ENCODE measurements at regions not wholly inside any gene's neighbourhood (a gene's known extent, or its start where the extent isn't known, plus 50 kb on each side); places are given as distances from the start of the nearest gene placed in this dataset.
"Not testable (repeated sequence)": the region's sequence is repeated elsewhere in the genome, so short reads cannot be mapped to it uniquely, and the experiment has no call there.

DNA sequence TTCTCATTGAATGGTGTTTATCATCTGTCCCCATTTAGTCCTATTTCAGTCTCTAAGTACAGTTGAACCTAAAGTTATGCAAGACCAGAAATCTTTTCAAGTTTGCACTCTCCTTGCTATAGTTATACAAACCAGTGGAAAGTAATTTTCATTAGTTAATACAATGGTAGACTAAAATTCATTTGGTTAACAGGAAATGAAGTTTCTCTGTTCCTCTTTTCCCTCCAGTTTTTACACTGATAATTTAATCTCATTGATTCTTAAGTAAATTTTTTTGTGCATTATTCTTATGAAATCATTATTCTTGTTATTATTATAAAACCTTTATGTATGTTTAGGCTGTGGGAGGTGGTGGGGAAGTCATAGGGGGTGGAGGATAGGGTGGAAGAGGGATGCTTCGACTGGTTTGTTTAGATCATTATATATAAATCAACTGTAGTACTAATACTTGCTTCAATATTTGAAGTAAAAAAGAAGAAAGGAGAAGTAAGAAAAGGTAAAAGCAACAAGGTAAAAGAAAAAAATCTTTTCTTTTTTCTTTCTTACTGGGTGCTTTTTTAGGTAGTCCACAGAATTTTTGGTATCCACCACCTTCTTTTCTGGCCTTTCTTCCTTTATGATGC lies 104.1 kb downstream of the GPR85 start:
- TF ChIP-seq, protein P1, sequence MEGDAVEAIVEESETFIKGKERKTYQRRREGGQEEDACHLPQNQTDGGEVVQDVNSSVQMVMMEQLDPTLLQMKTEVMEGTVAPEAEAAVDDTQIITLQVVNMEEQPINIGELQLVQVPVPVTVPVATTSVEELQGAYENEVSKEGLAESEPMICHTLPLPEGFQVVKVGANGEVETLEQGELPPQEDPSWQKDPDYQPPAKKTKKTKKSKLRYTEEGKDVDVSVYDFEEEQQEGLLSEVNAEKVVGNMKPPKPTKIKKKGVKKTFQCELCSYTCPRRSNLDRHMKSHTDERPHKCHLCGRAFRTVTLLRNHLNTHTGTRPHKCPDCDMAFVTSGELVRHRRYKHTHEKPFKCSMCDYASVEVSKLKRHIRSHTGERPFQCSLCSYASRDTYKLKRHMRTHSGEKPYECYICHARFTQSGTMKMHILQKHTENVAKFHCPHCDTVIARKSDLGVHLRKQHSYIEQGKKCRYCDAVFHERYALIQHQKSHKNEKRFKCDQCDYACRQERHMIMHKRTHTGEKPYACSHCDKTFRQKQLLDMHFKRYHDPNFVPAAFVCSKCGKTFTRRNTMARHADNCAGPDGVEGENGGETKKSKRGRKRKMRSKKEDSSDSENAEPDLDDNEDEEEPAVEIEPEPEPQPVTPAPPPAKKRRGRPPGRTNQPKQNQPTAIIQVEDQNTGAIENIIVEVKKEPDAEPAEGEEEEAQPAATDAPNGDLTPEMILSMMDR (IDR thresholded peaks at IDR 0.05; ENCODE audit: insufficient read depth, low read depth, low read length, missing control alignments), result no peak
- peak; percentile 9 for DNase-seq (ENCODE audit: low read depth)
- H3K4me3 ChIP-seq (ENCODE audit: low read depth, low read length), result no peak overlapping the region

DNA sequence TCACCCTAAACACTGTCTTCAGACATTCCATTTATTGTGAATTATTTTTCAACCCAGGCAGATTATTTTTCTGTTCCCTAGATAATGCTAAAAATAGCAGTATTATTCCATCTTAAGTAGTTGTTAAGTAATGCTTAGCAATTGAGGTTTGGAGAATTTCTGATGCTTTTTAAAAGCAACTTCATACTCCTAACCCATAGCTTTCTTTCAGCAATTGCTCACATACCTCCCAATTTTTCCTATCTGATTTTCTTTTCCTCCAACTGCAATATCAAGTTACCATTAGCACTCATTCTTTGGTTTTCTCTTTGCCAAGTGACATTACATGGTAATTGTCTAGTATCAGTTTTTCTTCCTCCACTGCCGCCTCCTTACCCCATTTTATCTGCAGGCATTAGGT lies 104.7 kb downstream of the GPR85 start:
- no peak for DNase-seq (ENCODE audit: low read depth)
- H3K4me3 ChIP-seq (ENCODE audit: low read depth, low read length), result no peak overlapping the region
- TF ChIP-seq, protein P1 (IDR thresholded peaks at IDR 0.05; ENCODE audit: insufficient read depth, low read depth, low read length, missing control alignments), result no peak

DNA sequence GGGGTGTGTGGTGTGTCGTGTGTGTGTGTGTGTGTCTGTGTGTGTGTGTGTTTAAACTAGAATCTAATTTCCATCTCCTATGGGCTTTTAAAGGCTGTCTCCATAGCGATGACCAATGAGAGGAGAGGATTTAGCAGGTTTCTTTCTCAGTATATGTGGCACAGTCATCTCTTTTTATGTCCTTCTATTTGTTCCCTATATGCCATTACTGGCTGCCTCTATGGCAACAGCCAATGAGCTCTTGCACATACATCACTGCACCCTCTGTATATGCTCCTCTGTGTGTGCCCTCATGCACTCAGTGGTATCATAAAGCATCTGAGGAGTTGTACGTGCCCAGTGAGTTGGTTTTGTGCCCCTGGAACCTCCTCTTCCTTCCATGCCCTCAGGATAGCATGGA lies 107.6 kb downstream of the GPR85 start:
- DNase-seq (ENCODE audit: low read depth); H3K4me3 ChIP-seq (ENCODE audit: low read depth, low read length): not testable (repeated sequence)

DNA sequence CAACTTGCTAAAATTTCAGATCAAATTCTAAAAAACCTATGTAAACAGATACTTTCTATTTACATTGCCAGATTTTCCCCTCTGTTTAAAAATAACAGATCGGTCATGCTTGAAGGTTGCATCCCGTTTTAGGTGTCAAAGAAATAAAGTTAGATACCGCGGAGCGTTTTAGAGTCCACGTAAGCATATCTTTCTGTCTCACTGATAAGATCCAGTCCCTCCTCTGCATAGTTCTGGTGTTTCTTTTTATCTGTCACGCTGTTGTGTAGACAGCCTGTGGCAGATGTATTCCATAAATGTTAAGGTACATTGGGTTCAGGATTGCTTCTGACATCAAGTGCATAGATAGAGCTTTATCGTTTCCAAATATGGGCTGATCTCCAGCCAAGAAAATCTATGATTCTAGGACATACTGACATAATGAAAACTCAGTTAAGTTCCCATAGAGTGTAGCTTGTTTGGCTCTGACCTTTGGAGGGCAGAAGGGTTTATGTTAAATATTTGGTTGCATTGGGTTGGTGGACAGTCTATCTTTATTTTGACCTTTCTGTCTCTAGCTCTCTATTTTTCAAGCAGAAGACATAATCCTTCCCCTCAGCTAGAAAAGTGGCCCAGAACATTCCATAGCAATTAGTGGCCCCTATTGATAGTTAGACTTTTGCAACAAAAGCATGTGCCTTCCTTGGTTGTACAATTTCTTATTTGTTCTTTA lies 109.2 kb downstream of the GPR85 start:
- H3K4me3 ChIP-seq (ENCODE audit: low read depth, low read length); DNase-seq (ENCODE audit: low read depth): not testable (repeated sequence)

DNA sequence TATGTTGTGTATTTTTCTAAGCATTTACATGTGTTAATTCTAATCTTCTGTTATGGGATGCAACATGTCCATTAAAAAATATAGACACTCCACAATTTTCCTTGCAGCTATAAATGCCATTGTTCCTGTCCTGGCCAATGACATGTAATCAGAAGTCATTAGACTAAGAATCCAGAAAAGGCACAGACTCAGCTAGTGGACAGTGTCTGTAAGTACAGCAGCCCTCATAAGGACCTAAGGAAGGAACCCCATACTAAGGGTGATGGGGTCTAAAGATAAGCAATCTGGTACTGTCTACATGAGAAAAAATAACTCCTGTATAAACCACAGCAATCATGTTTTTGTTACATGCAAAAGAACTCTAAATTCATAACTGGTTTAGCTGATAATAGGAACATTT lies 115.9 kb downstream of the GPR85 start:
- TF ChIP-seq, protein P1 (IDR thresholded peaks at IDR 0.05; ENCODE audit: insufficient read depth, low read depth, low read length, missing control alignments), result peak; percentile 22
- peak; percentile 9 for DNase-seq (ENCODE audit: low read depth)
- no peak overlapping the region for H3K4me3 ChIP-seq (ENCODE audit: low read depth, low read length)

DNA sequence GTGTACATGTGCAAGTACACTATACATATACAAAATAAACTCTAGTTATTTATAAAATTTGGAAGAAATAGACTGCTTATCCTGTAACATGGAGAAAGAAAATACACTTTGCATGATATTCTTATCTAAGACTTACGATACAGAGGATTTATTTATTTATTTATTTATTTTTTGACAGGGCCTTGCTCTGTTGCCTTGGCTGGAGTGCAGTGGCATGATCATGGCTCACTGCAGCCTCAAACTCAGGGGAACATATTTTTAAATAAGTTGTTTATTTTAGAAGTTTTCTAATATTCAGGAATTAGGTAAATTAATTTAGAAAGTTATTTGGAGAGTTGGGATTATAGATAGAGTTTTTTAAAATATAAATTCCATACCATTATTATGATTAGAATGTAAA lies 116.7 kb downstream of the GPR85 start:
- TF ChIP-seq, protein P1 (IDR thresholded peaks at IDR 0.05; ENCODE audit: insufficient read depth, low read depth, low read length, missing control alignments), result no peak
- no peak for DNase-seq (ENCODE audit: low read depth)
- H3K4me3 ChIP-seq (ENCODE audit: low read depth, low read length), result no peak overlapping the region

DNA sequence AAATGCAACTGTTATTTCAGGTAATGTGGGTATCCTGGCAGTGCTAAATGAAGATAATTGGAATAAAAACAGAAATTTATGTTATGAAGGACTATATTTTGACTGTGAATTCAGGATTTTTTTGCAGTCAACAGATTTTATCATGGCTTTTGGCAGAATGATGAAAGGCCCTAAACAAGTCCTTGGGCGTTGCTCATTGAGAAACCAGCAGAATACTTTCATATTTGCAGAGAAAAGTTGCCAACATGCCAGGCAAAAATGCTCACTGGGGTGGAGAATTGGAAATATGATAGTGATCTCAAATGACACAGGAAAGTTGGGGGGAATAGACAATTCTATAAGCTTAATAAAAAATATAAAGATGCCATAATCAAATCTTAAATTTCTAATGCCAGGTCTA lies 121.1 kb downstream of the GPR85 start:
- no peak overlapping the region for H3K4me3 ChIP-seq (ENCODE audit: low read depth, low read length)
- DNase-seq (ENCODE audit: low read depth), result no peak
- TF ChIP-seq, protein P1 (IDR thresholded peaks at IDR 0.05; ENCODE audit: insufficient read depth, low read depth, low read length, missing control alignments), result no peak

DNA sequence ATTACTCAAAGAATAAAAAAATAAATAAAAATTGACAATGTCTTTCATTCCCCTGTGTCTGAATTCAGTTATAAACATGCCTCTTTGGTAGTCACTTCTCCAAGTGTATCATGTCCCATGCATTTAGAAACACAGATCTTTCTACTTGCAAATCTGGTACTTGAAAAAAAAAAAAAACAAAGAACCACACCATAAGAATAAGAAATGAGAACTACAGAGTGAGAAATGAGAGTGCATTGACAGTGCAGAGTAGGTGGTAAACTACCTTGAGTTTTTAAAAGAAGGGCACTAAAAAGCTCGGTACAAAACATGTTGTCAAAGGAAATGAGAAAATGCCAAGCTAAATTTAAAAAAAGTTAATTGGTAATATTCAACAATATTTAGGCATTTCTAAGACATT lies 123.0 kb downstream of the GPR85 start:
- no peak overlapping the region for H3K4me3 ChIP-seq (ENCODE audit: low read depth, low read length)
- DNase-seq (ENCODE audit: low read depth), result no peak
- TF ChIP-seq, protein P1 (IDR thresholded peaks at IDR 0.05; ENCODE audit: insufficient read depth, low read depth, low read length, missing control alignments), result no peak
